Progenitor cell of endocrine pancreas (in vitro differentiated cells): ENCODE measurements at regions not wholly inside any gene's neighbourhood (a gene's known extent, or its start where the extent isn't known, plus 50 kb on each side); places are given as distances from the start of the nearest gene placed in this dataset.

Experiments used
- DNase-seq: peaks from one replicate; pipeline ENCODE4 v3.0.0; 2021; ENCODE audit warnings: low spot score; ENCODE audit not compliant: unreplicated experiment
- H3K27ac Mint-ChIP-seq: 2 replicates; pipeline ENCODE4 v1.8.0; 2021; ENCODE audit warnings: mild to moderate bottlenecking, moderate library complexity, mixed read lengths
- H3K27me3 Mint-ChIP-seq: 2 replicates; pipeline ENCODE4 v1.8.0; 2021; ENCODE audit warnings: mixed read lengths
- H3K36me3 Mint-ChIP-seq: 2 replicates; pipeline ENCODE4 v1.8.0; 2022; ENCODE audit warnings: mixed read lengths; ENCODE audit not compliant: insufficient read depth
- H3K4me1 Mint-ChIP-seq: 2 replicates; pipeline ENCODE4 v1.8.0; 2021; ENCODE audit warnings: low read depth, mixed read lengths
- H3K4me3 Mint-ChIP-seq: 2 replicates; pipeline ENCODE4 v1.8.0; 2021; ENCODE audit warnings: low read depth, mild to moderate bottlenecking, moderate library complexity, mixed read lengths
- H3K9me3 Mint-ChIP-seq: 2 replicates; pipeline ENCODE4 v1.8.0; 2021; ENCODE audit warnings: low read depth, mixed read lengths
- TF ChIP-seq, protein P1 (sequence below): fragments of 200-600 bp; sonication (generic); IDR thresholded peaks from one replicate; pipeline ENCODE4 v1.5.0; 2021; ENCODE audit warnings: antibody characterized with exemption, mild to moderate bottlenecking; ENCODE audit not compliant: unreplicated experiment

DNA sequence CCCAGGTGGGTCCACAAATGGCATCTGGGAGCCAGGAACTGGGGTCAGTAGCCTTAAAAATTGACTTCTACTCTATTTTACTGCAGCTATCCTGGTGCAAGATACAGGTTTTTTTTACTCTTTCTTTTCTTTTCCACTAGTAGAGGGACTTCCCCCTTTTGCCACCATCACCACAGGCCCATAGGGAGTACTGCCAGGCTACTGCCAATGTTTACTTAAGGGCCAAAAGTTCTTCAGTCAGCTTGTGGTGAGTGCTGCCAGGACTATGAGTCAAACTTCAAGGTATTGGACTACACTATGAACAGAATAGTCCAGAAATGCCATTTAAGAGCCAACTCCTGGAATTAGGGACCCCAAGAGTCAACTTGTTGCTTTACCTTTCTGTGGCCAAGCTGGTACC is 94.7 kb downstream of the EDA2R start:
- no peak overlapping the region for H3K4me3 Mint-ChIP-seq
- TF ChIP-seq, protein P1, sequence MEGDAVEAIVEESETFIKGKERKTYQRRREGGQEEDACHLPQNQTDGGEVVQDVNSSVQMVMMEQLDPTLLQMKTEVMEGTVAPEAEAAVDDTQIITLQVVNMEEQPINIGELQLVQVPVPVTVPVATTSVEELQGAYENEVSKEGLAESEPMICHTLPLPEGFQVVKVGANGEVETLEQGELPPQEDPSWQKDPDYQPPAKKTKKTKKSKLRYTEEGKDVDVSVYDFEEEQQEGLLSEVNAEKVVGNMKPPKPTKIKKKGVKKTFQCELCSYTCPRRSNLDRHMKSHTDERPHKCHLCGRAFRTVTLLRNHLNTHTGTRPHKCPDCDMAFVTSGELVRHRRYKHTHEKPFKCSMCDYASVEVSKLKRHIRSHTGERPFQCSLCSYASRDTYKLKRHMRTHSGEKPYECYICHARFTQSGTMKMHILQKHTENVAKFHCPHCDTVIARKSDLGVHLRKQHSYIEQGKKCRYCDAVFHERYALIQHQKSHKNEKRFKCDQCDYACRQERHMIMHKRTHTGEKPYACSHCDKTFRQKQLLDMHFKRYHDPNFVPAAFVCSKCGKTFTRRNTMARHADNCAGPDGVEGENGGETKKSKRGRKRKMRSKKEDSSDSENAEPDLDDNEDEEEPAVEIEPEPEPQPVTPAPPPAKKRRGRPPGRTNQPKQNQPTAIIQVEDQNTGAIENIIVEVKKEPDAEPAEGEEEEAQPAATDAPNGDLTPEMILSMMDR = no peak
- no peaks in the 10 kb centered on the region for H3K27me3 Mint-ChIP-seq
- H3K27ac Mint-ChIP-seq = no peak overlapping the region
- DNase-seq = no peak
- H3K4me1 Mint-ChIP-seq = no peaks in the 10 kb centered on the region
- peaks cover 1% of the 10 kb centered on the region for H3K36me3 Mint-ChIP-seq
- peaks cover 55% of the 10 kb centered on the region for H3K9me3 Mint-ChIP-seq

DNA sequence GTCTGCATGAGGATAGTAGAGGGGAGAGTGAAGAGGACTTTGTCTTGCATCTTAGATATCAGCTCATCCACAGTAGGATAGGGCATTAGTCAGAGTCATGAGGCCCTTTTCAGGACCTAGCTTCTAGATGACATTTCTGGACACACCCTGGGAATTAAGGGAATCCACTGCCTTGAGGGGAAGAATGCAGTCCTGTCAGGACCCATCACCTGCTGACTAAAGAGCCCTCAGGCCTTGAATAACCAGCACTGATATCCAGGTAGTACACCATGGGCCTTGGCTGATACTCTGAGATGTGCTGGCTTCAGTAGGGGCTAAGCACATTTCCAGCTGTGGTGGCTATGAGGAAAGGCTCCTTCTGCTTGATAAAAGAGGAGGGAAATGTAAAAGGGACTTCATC is 134.4 kb downstream of the EDA2R start:
- H3K36me3 Mint-ChIP-seq = no peaks in the 10 kb centered on the region

DNA sequence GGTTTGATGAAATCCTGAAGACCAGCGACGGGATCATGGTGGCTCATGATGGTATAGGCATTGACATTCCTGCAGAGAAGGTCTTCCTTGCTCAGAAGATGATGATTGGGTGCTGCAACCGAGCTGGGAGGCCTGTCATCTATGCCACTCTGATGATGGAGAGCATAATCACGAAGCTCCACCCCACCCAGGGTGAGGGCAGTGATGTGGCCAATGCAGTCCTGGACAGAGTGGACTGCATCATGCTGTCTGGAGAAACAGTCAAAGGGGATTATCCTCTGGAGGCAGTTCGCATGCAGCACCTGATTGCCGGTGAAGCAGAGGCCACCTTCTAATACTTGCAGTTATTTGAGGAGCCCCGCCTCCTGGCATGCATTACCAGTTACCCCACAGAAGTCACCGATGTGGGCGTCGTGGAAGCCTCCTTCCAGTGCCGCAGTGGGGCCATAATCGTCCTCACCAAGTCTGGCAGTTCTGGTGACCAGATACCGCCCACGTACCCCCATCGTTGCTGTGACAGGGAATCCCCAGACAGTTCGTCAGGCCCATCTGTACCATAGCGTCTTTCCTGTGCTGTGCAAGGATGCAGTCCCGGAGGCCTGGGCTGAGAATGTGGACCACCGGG is 140.1 kb downstream of the EDA2R start:
- DNase-seq = no peak
- H3K9me3 Mint-ChIP-seq = peaks cover 52% of the 10 kb centered on the region
- H3K4me3 Mint-ChIP-seq = no peak overlapping the region
- H3K27me3 Mint-ChIP-seq = no peaks in the 10 kb centered on the region
- peaks cover 2% of the 10 kb centered on the region for H3K36me3 Mint-ChIP-seq
- H3K4me1 Mint-ChIP-seq = no peaks in the 10 kb centered on the region
- no peak overlapping the region for H3K27ac Mint-ChIP-seq
- TF ChIP-seq, protein P1 = no peak

More for the DNA sequence above, 134.4 kb downstream of the EDA2R start:
- Mint-ChIP-seq H3K4me1 (no peaks in the 10 kb centered on the region), H3K9me3 (peaks cover 67% of the 10 kb centered on the region), H3K27ac (no peak overlapping the region), H3K27me3 (no peaks in the 10 kb centered on the region), H3K4me3 (no peak overlapping the region)
- DNase-seq = no peak
- TF ChIP-seq, protein P1 = no peak

DNA sequence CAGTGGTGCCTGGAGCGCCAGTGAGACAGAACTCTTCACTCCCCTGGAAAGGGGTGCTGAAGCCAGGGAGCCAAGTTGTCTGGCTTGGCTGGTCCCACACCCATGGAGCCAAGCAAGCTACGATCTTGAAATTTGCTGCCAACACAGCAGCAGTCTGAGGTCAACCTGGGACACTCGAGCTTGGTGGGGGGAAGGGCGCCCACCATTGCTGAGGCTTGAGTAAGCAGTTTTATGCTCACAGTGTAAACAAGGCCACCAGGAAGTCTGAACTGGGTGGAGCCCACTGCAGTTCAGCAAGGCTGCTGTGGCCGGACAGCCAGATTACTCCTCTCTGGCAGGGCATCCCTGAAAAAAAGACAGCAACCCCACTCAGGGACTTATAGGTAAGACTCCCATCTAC is 149.5 kb downstream of the EDA2R start:
- H3K27me3 Mint-ChIP-seq = no peaks in the 10 kb centered on the region
- peaks cover 59% of the 10 kb centered on the region for H3K9me3 Mint-ChIP-seq
- H3K4me3 Mint-ChIP-seq = no peak overlapping the region
- no peak overlapping the region for H3K27ac Mint-ChIP-seq
- peaks cover 1% of the 10 kb centered on the region for H3K36me3 Mint-ChIP-seq
- H3K4me1 Mint-ChIP-seq = no peaks in the 10 kb centered on the region
- TF ChIP-seq, protein P1 = no peak
- no peak for DNase-seq
